ENCODE measurements at regions not wholly inside any gene's neighbourhood (a gene's known extent, or its start where the extent isn't known, plus 50 kb on each side); places are given as distances from the start of the nearest gene placed in this dataset.

DNA sequence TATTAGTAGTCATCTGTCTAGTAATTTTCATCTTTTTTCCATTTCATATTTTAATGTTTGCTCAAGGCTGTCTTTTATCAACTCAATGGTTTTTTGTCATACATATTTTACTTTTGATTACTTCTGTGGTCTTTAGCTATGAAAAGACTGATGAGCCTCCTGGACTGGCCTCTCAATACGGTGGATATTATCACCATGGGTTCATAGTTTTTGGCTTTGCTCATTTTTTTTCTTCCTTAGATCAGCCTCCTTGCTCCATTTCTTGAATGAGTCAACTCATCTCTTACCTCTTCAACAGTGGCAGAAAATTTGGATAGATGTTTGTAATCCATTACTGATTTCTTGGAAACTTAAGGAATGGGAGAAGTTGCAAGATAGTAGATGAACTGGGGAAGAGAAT lies 80.1 kb upstream of the ELOVL5 start:
- Histone ChIP-seq H3K56ac (ENCODE audit: insufficient read length, low read depth, low read length) (no peak overlapping the region), H4K5ac (ENCODE audit: insufficient read length, low read depth, low read length) (no peak overlapping the region), H3K23me2 (ENCODE audit: insufficient read length, low read depth, low read length, poor library complexity, severe bottlenecking) (no peaks in the 10 kb centered on the region), H3K4me2 (ENCODE audit: insufficient read depth, insufficient read length, low read length) (no peak overlapping the region), H3K4me1 (ENCODE audit: insufficient read depth, low read length) (no peaks in the 10 kb centered on the region), H2AFZ (ENCODE audit: low read length) (no peak overlapping the region), H3K79me1 (ENCODE audit: insufficient read depth, low read depth, low read length, poor library complexity, severe bottlenecking) (no peaks in the 10 kb centered on the region), H3K9me3 (ENCODE audit: control insufficient read depth, low read depth, low read length) (no peaks in the 10 kb centered on the region), H4K20me1 (ENCODE audit: control insufficient read depth, insufficient read depth, insufficient read length) (no peaks in the 10 kb centered on the region), H3K9ac (ENCODE audit: extremely low read depth, insufficient read length, low read length) (no peak overlapping the region), H3K18ac (ENCODE audit: insufficient read length, low read depth, low read length) (no peak overlapping the region), H3K27ac (ENCODE audit: insufficient read length, low read depth, low read length) (no peak overlapping the region), H3K27me3 (ENCODE audit: insufficient read depth, low read length) (no peaks in the 10 kb centered on the region), H3K14ac (ENCODE audit: insufficient read depth, low read length) (no peak overlapping the region), H2BK15ac (ENCODE audit: low read depth, low read length) (no peak overlapping the region), H3K4ac (ENCODE audit: low read depth, low read length) (no peak overlapping the region), H2BK20ac (ENCODE audit: low read depth, low read length, poor library complexity, severe bottlenecking) (no peak overlapping the region), H2BK12ac (ENCODE audit: insufficient read length, low read depth, low read length) (no peak overlapping the region), H3K23ac (ENCODE audit: insufficient read length, low read depth, low read length) (no peak overlapping the region), H4K8ac (replicated peaks; ENCODE audit: insufficient read length, low read depth, low read length) (no peak overlapping the region), H2BK120ac (ENCODE audit: low read depth, low read length, poor library complexity, severe bottlenecking) (no peak overlapping the region), H4K91ac (ENCODE audit: insufficient read length, low read depth, low read length) (no peak overlapping the region), H3K79me2 (ENCODE audit: insufficient read depth, low read length) (no peaks in the 10 kb centered on the region), H3T11ph (ENCODE audit: low read length) (no peak overlapping the region), H2BK5ac (ENCODE audit: insufficient read length, low read length) (no peak overlapping the region), H2AK5ac (ENCODE audit: insufficient read length, low read length) (no peak overlapping the region)
- DNase-seq: no peak
- Mint-ChIP-seq H3K9me3 (no peaks in the 10 kb centered on the region), H3K27ac (no peak overlapping the region), H3K4me3 (no peak overlapping the region), H3K27me3 (ENCODE audit: low read depth) (no peaks in the 10 kb centered on the region), H3K36me3 (ENCODE audit: insufficient read depth in 1 of 3, low read depth in 3 of 3) (no peaks in the 10 kb centered on the region), H3K4me1 (peaks cover 0 to 8% of the 10 kb centered on the region in 2 experiments; a peak in 2 of 4 replicates)
- no CpG with 5 or more reads among the region's 1 CpG for WGBS (ENCODE audit: extremely low coverage, insufficient read length, low lambda C conversion rate)
- TF ChIP-seq, protein P1, sequence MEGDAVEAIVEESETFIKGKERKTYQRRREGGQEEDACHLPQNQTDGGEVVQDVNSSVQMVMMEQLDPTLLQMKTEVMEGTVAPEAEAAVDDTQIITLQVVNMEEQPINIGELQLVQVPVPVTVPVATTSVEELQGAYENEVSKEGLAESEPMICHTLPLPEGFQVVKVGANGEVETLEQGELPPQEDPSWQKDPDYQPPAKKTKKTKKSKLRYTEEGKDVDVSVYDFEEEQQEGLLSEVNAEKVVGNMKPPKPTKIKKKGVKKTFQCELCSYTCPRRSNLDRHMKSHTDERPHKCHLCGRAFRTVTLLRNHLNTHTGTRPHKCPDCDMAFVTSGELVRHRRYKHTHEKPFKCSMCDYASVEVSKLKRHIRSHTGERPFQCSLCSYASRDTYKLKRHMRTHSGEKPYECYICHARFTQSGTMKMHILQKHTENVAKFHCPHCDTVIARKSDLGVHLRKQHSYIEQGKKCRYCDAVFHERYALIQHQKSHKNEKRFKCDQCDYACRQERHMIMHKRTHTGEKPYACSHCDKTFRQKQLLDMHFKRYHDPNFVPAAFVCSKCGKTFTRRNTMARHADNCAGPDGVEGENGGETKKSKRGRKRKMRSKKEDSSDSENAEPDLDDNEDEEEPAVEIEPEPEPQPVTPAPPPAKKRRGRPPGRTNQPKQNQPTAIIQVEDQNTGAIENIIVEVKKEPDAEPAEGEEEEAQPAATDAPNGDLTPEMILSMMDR (conservative IDR thresholded peaks at IDR 0.05): no peak

Data from H9 (cell line).